Activated naive CD4-positive, alpha-beta T cell treated with anti-CD3 and anti-CD28 coated beads, Interleukin-2, amount 50 U/mL, for 16 hours (primary cell): ENCODE measurements at regions not wholly inside any gene's neighbourhood (a gene's known extent, or its start where the extent isn't known, plus 50 kb on each side); places are given as distances from the start of the nearest gene placed in this dataset.

Experiments used
- DNase-seq: peaks from one replicate; pipeline ENCODE4 v3.0.0-alpha.2; 2020

DNA sequence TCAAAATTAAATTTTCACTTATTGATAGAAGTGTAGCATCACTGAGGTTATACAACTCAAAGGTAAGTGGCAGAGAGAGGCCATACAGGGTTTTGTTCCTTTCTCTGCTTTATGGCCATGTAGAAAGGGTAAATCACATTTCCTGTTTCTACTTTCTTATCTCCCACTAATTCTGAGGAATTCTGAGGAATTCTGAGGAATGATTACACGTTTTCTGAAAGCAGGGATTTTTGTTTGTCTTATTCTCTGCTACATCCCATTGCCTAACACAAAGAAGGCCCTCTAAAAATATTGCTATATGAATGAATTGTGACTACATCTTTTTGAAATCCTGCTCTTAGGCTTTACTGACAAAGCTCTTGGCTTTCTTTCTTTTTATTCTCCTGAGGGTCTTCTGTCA is 516.9 kb upstream of the ZNF608 start:
- no peak for DNase-seq

- DNase-seq = no peak
Observed at GRCh38 chr5:125266106-125266505, 519.7 kb upstream of the ZNF608 start.

DNA sequence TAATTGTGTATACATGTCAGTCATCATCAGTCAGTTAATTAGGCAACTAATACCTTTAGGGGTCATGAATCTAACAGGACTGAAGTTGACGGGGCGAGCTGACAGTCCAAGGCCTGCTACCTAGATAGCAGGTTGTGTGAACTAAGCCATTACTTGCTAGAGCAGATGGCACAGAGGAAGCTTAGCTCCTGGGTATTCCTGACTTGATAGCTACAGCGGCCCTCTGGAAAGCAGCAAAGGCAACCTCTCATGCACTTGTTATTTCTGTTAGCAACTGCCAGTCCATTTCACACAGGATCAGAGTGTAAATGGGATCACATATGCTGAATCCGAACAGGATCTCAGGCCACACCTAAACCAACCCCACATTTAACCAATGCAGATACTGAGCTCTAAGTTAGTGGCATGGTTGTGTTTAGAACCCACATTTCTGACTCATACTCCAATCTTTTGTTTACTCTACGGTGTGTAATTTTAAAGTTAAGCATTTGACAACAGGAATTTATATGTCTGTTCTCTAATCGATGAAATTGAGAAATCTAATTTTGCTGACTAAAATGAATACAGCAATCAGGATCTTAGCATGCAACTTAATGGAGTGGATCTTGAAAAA is 521.3 kb upstream of the ZNF608 start:
- no peak for DNase-seq

- no peak for DNase-seq
Observed at GRCh38 chr5:125269926-125270325, 523.5 kb upstream of the ZNF608 start.

DNA sequence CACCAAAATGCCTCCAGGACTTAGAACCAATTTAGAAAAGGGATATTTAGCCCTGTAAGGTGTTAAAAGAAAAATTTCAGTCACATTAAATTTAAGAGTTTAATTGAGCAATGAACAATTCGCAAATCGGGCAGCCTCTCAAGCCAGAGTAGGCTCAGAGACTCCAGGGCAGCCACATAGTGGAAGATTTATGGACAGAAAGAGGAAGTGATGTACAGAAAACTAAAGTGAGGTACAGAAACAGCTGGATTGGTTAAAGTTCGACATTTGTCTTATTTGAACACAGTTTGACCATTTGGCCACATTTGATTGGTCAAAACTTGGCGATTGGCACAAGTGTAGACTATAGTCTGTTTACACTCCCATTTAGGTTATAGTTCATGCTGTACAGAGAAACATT is 525.9 kb upstream of the ZNF608 start:
- no peak for DNase-seq

GRCh38 chr5:125274211-125274610 is 527.8 kb upstream of the ZNF608 start:
- no peak for DNase-seq

GRCh38 chr5:125274938-125275724 is 528.7 kb upstream of the ZNF608 start:
- no peak for DNase-seq

GRCh38 chr5:125275725-125276090 is 529.3 kb upstream of the ZNF608 start:
- DNase-seq = no peak

GRCh38 chr5:125276096-125276495 is 529.7 kb upstream of the ZNF608 start:
- DNase-seq = no peak

- no peak for DNase-seq
Observed at GRCh38 chr5:125277494-125278154, 531.2 kb upstream of the ZNF608 start.

DNA sequence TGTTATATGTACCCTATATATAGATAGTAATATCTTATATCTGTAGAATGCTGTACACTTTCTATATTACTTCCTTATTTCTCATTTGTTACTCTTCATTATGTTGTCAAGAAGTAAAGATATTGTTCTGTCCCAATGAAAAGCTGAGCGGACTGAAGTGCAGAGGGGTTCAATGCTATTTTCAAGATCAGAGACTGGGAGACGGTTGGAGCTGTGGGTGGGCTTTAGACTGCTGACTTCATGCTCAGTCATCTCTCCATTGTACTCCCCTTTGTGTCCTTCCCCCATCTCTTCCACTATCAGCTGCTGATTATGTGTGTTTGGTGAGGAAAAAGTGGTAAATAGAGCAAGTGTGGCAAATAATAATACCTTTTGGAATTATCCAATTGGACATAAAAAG is 532.3 kb upstream of the ZNF608 start:
- no peak for DNase-seq

DNA sequence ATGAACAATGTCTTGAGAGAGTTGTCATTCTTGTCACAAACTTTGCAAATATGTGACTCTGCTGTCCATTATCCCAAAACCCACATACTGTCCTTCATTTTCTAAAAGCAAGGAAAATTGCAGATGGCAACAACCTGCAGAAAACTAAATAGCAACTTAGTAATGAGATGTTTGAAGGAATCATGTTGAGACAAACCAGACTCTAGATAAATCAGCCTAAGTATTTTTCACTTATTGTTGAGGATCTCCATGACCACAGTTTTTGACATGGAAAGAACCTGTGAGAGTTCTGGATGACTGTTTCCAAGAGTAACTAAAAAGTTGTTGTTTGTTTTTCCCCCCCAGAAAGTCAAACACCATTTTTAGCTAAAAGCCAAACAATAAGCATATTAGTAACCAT is 535.2 kb upstream of the ZNF608 start:
- DNase-seq = no peak

GRCh38 chr5:125283372-125283771 is 536.9 kb upstream of the ZNF608 start:
- DNase-seq = no peak

DNA sequence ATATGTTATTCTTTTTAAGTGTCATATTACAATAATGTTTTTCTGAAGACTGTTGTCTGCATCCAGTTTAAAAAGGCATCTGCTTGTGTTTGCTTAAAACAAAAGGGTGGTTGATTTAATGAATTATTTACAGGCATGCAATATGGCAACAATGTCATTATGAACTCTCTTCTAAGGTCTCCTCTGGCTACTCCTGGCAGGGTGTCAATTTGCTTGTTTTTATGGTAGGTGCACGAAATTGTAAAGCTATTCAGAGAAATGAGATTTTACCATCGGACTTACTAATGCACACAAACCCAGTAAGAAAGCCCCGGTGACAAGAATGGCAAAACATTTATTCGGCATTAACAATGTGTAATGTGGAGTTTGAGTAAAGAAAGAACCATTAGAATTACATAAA is 539.8 kb upstream of the ZNF608 start:
- no peak for DNase-seq

DNA sequence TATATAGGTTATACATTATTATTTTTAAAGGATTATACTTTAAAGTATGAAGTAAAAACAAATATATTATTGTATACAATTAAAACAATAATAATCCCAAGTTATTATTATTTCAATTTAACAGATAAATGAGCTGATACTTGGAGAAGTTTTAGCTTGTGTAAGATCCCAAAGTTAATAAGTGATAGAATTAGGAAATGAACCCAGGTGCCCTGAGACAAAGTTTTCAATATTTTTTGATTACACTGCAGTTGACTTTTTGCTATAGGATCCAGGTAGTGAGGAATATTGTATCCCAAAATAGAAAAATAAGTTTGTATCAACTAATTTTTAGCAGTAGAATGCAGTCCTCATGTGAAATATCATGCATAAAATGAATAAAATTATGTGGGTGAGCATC is 543.2 kb upstream of the ZNF608 start:
- DNase-seq = no peak

DNA sequence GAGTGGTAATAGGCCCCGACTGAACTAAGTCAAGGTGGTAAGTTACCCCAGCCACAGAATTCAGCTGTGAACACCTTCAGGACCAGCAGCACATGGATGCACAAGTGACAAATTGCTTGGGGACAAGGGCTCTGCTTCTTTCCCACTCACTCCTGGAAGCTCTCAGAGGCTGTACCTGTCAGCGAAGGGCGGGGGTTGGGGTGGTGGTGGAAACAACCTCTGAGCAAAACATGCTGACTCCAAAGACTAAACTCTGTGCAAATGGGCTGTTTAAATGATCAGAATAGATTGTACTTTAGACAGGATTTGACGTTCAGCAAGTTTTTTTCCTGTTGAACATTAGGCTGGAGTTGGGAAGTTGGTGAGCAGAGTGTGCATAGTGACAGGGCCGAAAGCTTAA is 544.5 kb upstream of the ZNF608 start:
- no peak for DNase-seq

DNA sequence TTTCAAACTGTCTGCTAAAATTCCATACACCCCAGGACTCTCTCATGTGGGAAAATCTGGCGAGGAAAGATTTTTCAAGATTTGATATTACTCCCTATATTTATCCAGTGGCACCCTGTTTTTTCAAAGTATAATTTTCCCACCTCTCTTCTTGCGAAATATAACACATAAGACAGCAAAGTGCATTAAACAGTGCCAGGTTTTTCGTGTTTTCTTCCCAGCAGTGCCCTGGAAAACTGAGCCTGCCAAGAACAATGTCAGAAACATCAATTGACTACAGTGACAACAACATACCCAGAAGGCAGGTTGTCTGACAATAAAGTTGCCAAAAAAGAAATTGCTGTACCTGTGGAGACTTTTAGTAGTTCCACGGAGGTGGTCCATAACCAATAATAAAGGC is 545.0 kb upstream of the ZNF608 start:
- no peak for DNase-seq

DNA sequence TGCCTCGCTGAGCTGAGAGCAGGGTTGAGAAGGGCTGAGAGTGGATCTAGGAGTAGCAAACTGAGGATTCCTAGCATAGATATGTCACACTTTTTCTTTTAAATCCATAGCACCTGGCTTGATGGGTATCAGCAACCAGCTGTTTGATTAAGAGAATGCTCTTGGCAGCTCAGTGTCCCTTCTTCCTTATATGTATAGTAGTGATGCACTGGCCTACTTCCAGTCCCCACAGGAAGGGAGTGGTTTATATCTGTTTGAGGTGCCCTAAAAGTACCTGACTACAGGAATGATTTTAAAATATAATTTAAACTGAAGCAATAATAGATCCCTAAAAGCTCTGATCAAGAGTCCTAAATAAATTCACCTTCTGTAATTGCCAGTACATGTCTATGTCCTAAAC is 546.8 kb upstream of the ZNF608 start:
- DNase-seq = no peak

GRCh38 chr5:125293726-125294125 is 547.3 kb upstream of the ZNF608 start:
- no peak for DNase-seq

- no peak for DNase-seq
Observed at GRCh38 chr5:125294844-125295243, 548.4 kb upstream of the ZNF608 start.

- no peak for DNase-seq
Observed at GRCh38 chr5:125295405-125295872, 549.0 kb upstream of the ZNF608 start.

- no peak for DNase-seq
Observed at GRCh38 chr5:125298258-125298657, 551.8 kb upstream of the ZNF608 start.

GRCh38 chr5:125298746-125299379 is 552.4 kb upstream of the ZNF608 start:
- DNase-seq = no peak

DNA sequence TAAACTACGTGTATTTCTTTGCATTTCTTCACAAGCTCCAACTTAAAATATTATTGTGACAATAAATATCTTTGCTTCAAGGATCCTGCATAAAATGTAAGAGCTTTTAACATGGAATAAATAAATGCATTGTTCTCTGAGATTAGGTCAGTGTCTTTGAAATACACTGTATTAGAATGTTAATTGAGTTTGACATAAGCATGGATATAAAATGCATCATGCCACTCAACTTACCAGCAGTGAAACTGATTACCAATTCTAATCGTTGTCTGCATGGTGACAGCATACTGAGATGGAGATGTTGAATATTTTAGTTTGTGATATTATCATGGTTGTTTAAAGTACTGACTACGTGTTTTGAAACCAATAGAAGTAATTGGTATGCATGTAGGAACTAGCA is 555.3 kb upstream of the ZNF608 start:
- no peak for DNase-seq
